Ascending aorta (tissue), 2 donors: ENCODE measurements at regions not wholly inside any gene's neighbourhood (a gene's known extent, or its start where the extent isn't known, plus 50 kb on each side); places are given as distances from the start of the nearest gene placed in this dataset.

ENCODE experiments used
- DNase-seq, 2 donors: peaks; one replicate each; pipeline ENCODE4 v3.0.0-alpha.2; 2019; ENCODE audit warnings: low spot score in 2 of 2
- H3K27ac ChIP-seq, 2 donors: fragments of 200-600 bp; sonication (generic); one replicate each; pipeline ENCODE4 v1.5.1; 2016 to 2017; ENCODE audit warnings: mild to moderate bottlenecking in 1 of 2
- H3K27me3 ChIP-seq: fragments of 200-600 bp; sonication (generic); one replicate; pipeline ENCODE4 v1.5.1; 2017
- H3K36me3 ChIP-seq, 2 donors: fragments of 200-600 bp; sonication (generic); one replicate each; pipeline ENCODE4 v1.5.1; 2016
- H3K4me1 ChIP-seq, 2 donors: fragments of 200-600 bp; sonication (generic); one replicate each; pipeline ENCODE4 v1.5.1; 2016 to 2017; ENCODE audit warnings: mild to moderate bottlenecking in 1 of 2
- H3K4me3 ChIP-seq, 2 donors: fragments of 200-600 bp; sonication (generic); one replicate each; pipeline ENCODE4 v1.5.1; 2016 to 2017; ENCODE audit warnings: mild to moderate bottlenecking in 1 of 2
- H3K9me3 ChIP-seq, 2 donors: fragments of 200-600 bp; sonication (generic); one replicate each; pipeline ENCODE4 v1.5.1; 2016
- CTCF ChIP-seq, 3 experiments: fragments of 200-600 bp in 2 of 3; fragments of 450-650 bp in 1 of 3; sonication (generic) in 2 of 3; IDR thresholded peaks; one replicate each; pipeline ENCODE4 v1.5.1; 2016 to 2019; ENCODE audit warnings: antibody characterized with exemption in 3 of 3, mild to moderate bottlenecking in 1 of 3, moderate library complexity in 1 of 3
- intact Hi-C: fragments of 100-400 bp; cut with DNase I; formaldehyde crosslinking; loops from one replicate; pipeline ENCODE4 v1.15.1; 2023

DNA sequence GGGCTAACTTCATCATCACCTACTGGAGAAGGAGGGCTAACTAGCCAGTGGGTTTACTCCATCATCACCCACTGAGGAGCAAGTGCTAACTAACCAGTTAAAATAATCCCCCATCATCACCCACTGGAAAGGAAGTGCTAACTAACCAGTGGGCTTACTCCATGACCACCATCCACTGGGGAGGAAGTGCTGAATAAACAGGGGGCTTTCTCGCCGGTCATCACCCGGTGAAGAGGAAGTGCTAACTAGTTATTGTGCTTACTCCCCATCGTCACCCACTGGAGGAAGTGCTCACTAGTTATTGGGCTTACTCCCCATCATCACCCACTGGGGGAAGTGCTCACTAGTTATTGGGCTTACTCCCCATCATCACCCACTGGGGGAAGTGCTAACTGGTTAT, 124.4 kb upstream of the SALL3 start:
- Histone ChIP-seq H3K9me3 (no peaks in the 10 kb centered on the region), H3K4me3 (no peak overlapping the region), H3K36me3 (no peaks in the 10 kb centered on the region), H3K4me1 (no peaks in the 10 kb centered on the region), H3K27ac (no peak overlapping the region), H3K27me3 (no peaks in the 10 kb centered on the region)
- intact Hi-C loops, result no loop called here
- DNase-seq, result no peak
- no peak for TF ChIP-seq CTCF (IDR thresholded peaks at IDR 0.05)

- no peaks in the 10 kb centered on the region for H3K27me3 ChIP-seq
Measured at GRCh38 chr18:78856569-78857313, 122.9 kb upstream of the SALL3 start.

DNA sequence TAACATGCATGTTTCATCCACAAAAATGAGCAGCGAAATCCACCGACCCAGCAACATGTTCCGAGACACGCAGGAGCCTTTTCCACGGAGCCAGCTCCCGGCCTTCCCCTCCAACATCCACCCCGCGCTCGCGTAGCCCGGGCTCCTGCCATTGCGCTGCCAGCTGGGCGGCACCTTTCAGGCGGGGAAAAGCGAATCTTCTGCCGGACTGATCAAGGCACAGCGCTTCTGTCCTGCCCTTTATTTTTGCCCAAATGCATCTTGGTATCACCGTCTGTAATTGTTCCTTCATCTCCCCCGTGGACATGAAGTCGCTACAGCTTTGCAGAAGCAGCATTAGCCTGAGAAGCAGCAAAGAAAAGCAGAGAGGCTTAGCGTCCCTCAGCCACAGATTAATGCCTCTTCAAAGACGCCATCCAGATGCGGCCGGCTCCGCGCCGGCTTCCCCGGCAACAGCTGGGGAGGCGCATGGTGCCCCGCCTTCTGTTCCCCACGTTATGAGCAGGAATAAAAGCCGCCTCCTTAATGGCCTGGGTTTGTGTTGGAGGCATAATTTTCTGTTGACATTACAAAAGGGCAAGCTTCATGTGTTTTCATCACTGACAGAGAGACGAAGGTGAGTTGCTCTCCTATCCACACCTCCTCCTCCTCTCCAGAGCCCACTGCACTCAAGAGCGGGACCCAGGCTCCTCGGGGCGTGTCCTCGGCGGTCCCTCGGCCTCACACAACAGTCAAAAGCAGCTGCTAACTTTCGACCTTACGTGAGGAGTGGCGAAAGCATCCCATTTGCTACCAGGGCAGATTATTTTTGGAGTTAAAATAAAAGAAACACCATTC, 122.1 kb upstream of the SALL3 start:
- TF ChIP-seq CTCF (IDR thresholded peaks at IDR 0.05), result no peak
- intact Hi-C loops, result no loop called here
- no peaks in the 10 kb centered on the region for H3K36me3 ChIP-seq
- no peaks in the 10 kb centered on the region for H3K27me3 ChIP-seq
- no peak for DNase-seq
- no peaks in the 10 kb centered on the region for H3K9me3 ChIP-seq
- no peak overlapping the region for H3K4me3 ChIP-seq
- no peaks in the 10 kb centered on the region for H3K4me1 ChIP-seq
- no peak overlapping the region for H3K27ac ChIP-seq

More at GRCh38 chr18:78856569-78857313, 122.9 kb upstream of the SALL3 start:
- no peak for TF ChIP-seq CTCF (IDR thresholded peaks at IDR 0.05)
- Histone ChIP-seq H3K4me1 (no peaks in the 10 kb centered on the region), H3K36me3 (no peaks in the 10 kb centered on the region), H3K9me3 (no peaks in the 10 kb centered on the region), H3K27ac (no peak overlapping the region), H3K4me3 (no peak overlapping the region)
- intact Hi-C loops, result no loop called here
- DNase-seq, result no peak

- no peak for TF ChIP-seq CTCF (IDR thresholded peaks at IDR 0.05)
- Histone ChIP-seq H3K27me3 (no peaks in the 10 kb centered on the region), H3K4me3 (no peak overlapping the region), H3K9me3 (no peaks in the 10 kb centered on the region), H3K27ac (no peak overlapping the region), H3K36me3 (no peaks in the 10 kb centered on the region), H3K4me1 (no peaks in the 10 kb centered on the region)
- no peak for DNase-seq
- intact Hi-C loops, result no loop called here
Measured at GRCh38 chr18:78859686-78860085, 119.9 kb upstream of the SALL3 start.

DNA sequence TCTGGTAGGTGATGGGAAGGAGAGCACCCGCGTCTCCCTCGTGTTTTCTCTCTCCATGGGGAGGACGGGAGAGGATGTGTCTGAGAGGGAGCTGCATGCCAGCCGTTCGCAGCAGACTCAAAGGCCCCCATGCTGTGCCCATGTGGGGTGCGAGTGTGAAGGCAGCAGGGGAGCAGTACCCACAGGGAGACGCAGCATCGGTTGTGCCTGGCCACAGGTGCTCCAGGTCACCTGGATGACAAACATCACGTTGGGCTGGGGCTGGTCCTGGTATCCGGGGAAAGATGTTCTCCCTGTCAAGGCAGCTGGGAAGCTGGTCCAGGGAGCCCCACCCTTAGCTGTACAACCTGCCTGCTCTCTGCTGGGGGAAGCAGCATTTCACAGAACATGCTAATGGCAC, 119.5 kb upstream of the SALL3 start:
- H3K4me1 ChIP-seq, result no peaks in the 10 kb centered on the region
- DNase-seq, result no peak

More for the DNA sequence above, 119.5 kb upstream of the SALL3 start:
- Histone ChIP-seq H3K36me3 (no peaks in the 10 kb centered on the region), H3K27ac (no peak overlapping the region), H3K27me3 (no peaks in the 10 kb centered on the region), H3K4me3 (no peak overlapping the region), H3K9me3 (no peaks in the 10 kb centered on the region)
- TF ChIP-seq CTCF (IDR thresholded peaks at IDR 0.05), result no peak
- intact Hi-C loops, result no loop called here
